Tibial nerve (tissue), 4 donors: ENCODE measurements at regions not wholly inside any gene's neighbourhood (a gene's known extent, or its start where the extent isn't known, plus 50 kb on each side); places are given as distances from the start of the nearest gene placed in this dataset.

Source experiments
- DNase-seq, 2 donors: peaks; one replicate each; pipeline ENCODE4 v3.0.0-alpha.2; 2019; ENCODE audit warnings: low spot score in 2 of 2
- H3K27ac ChIP-seq, 4 donors: fragments of 200-600 bp; sonication (generic) in 3 of 4; one replicate each; pipeline ENCODE4 v1.5.1; 2017 to 2019; ENCODE audit warnings: mild to moderate bottlenecking in 1 of 4
- H3K27me3 ChIP-seq, 2 donors: fragments of 200-600 bp; sonication (generic) in 1 of 2; one replicate each; pipeline versions ENCODE4 v1.5.1 to v1.6.0; 2017 to 2019
- H3K36me3 ChIP-seq, 3 donors: fragments of 200-600 bp; sonication (generic); one replicate each; pipeline ENCODE4 v1.5.1; 2018 to 2019
- H3K4me1 ChIP-seq, 4 donors: fragments of 200-600 bp; sonication (generic) in 3 of 4; one replicate each; pipeline ENCODE4 v1.5.1; 2017 to 2019
- H3K4me3 ChIP-seq, 4 donors: fragments of 200-600 bp; sonication (generic) in 3 of 4; one replicate each; pipeline ENCODE4 v1.5.1; 2017 to 2019; ENCODE audit warnings: mild to moderate bottlenecking in 1 of 4, moderate library complexity in 1 of 4
- H3K9me3 ChIP-seq, 4 donors: fragments of 200-600 bp; sonication (generic) in 3 of 4; one replicate each; pipeline ENCODE4 v1.5.1; 2017 to 2019
- CTCF ChIP-seq, 5 experiments: fragments of 200-600 bp in 3 of 5; fragments of 450-650 bp in 2 of 5; sonication (generic) in 3 of 5; IDR thresholded peaks; one replicate each; pipeline ENCODE4 v1.5.1; 2016 to 2019; ENCODE audit warnings: antibody characterized with exemption in 5 of 5, mild to moderate bottlenecking in 3 of 5, moderate library complexity in 2 of 5
- EP300 ChIP-seq, 2 donors: sonication (generic); formaldehyde crosslinking; IDR thresholded peaks; one replicate each; pipeline ENCODE4 v1.6.1; 2017; ENCODE audit warnings: antibody characterized with exemption in 2 of 2, mild to moderate bottlenecking in 1 of 2
- POLR2A ChIP-seq, 2 donors: fragments of 450-650 bp; IDR thresholded peaks; one replicate each; pipeline ENCODE4 v1.6.1; 2017; ENCODE audit warnings: antibody characterized with exemption in 2 of 2, mild to moderate bottlenecking in 2 of 2, moderate library complexity in 2 of 2
- WGBS, 2 donors: methylation state at CpG; one replicate each; pipeline ENCODE4 v1.1.5; 2018; 5-methylcytosine and 5-hydroxymethylcytosine counted together

- TF ChIP-seq EP300 (IDR thresholded peaks at IDR 0.05) (no peak), CTCF (IDR thresholded peaks at IDR 0.05) (no peak), POLR2A (IDR thresholded peaks at IDR 0.05) (no peak)
- 80 to 85% methylated on average over 2 of the region's 2 CpGs for WGBS, 2 donors
Observed at GRCh38 chr1:209402697-209403096, 180.8 kb upstream of the CAMK1G start.

GRCh38 chr1:209403921-209404320 is 179.6 kb upstream of the CAMK1G start:
- Histone ChIP-seq H3K4me3 (no peak overlapping the region), H3K27ac (no peak overlapping the region), H3K9me3 (no peaks in the 10 kb centered on the region), H3K27me3 (no peaks in the 10 kb centered on the region), H3K4me1 (peaks cover 0 to 12% (median 0%) of the 10 kb centered on the region in 4 donors), H3K36me3 (no peaks in the 10 kb centered on the region)
- no peak for TF ChIP-seq EP300 (IDR thresholded peaks at IDR 0.05)
- TF ChIP-seq CTCF (IDR thresholded peaks at IDR 0.05) = no peak
- no peak for TF ChIP-seq POLR2A (IDR thresholded peaks at IDR 0.05)
- no peak for DNase-seq
- 81 to 87% methylated on average over 7 of the region's 7 CpGs for WGBS, 2 donors

More at GRCh38 chr1:209402697-209403096, 180.8 kb upstream of the CAMK1G start:
- Histone ChIP-seq H3K4me1 (peaks cover 0 to 25% (median 0%) of the 10 kb centered on the region in 4 donors), H3K27ac (no peak overlapping the region), H3K27me3 (no peaks in the 10 kb centered on the region), H3K9me3 (no peaks in the 10 kb centered on the region), H3K4me3 (no peak overlapping the region), H3K36me3 (no peaks in the 10 kb centered on the region)
- DNase-seq = no peak

- Histone ChIP-seq H3K27me3 (no peaks in the 10 kb centered on the region), H3K36me3 (no peaks in the 10 kb centered on the region), H3K9me3 (no peaks in the 10 kb centered on the region), H3K4me1 (peaks cover 0 to 7% (median 0%) of the 10 kb centered on the region in 4 donors), H3K4me3 (no peak overlapping the region), H3K27ac (no peak overlapping the region)
- WGBS, 2 donors = 31 to 44% methylated on average over 3 of the region's 3 CpGs
- no peak for TF ChIP-seq POLR2A (IDR thresholded peaks at IDR 0.05)
- no peak for TF ChIP-seq CTCF (IDR thresholded peaks at IDR 0.05)
- TF ChIP-seq EP300 (IDR thresholded peaks at IDR 0.05) = no peak
- no peak for DNase-seq
Observed at GRCh38 chr1:209404577-209404976, 178.9 kb upstream of the CAMK1G start.

GRCh38 chr1:209405183-209405814 is 178.2 kb upstream of the CAMK1G start:
- Histone ChIP-seq H3K9me3 (no peaks in the 10 kb centered on the region), H3K36me3 (no peaks in the 10 kb centered on the region), H3K4me3 (no peak overlapping the region), H3K27me3 (no peaks in the 10 kb centered on the region), H3K4me1 (peaks cover 0 to 7% (median 0%) of the 10 kb centered on the region in 4 donors), H3K27ac (no peak overlapping the region)
- no peak for DNase-seq
- 33 to 37% methylated on average over 5 of the region's 5 CpGs for WGBS, 2 donors
- TF ChIP-seq EP300 (IDR thresholded peaks at IDR 0.05) (no peak), CTCF (IDR thresholded peaks at IDR 0.05) (no peak), POLR2A (IDR thresholded peaks at IDR 0.05) (no peak)

- H3K9me3 ChIP-seq = no peaks in the 10 kb centered on the region
- no peak overlapping the region for H3K27ac ChIP-seq
- DNase-seq = no peak
- H3K4me3 ChIP-seq = no peak overlapping the region
- no peaks in the 10 kb centered on the region for H3K36me3 ChIP-seq
- WGBS, 2 donors = 37 to 51% methylated on average over 3 of the region's 3 CpGs
- no peaks in the 10 kb centered on the region for H3K27me3 ChIP-seq
- H3K4me1 ChIP-seq = peaks cover 0 to 9% (median 0%) of the 10 kb centered on the region in 4 donors
- TF ChIP-seq EP300 (IDR thresholded peaks at IDR 0.05) (no peak), POLR2A (IDR thresholded peaks at IDR 0.05) (no peak), CTCF (IDR thresholded peaks at IDR 0.05) (no peak)
Observed at GRCh38 chr1:209406168-209406567, 177.3 kb upstream of the CAMK1G start.
